BLaER1 (cell line): ENCODE measurements at regions not wholly inside any gene's neighbourhood (a gene's known extent, or its start where the extent isn't known, plus 50 kb on each side); places are given as distances from the start of the nearest gene placed in this dataset.

Experiments used
- H3K27ac ChIP-seq: shearing (Covaris generic); formaldehyde crosslinking; 2 replicates; pipeline ENCODE4 v1.8.1; 2022
- H3K27me3 ChIP-seq: shearing (Covaris generic); formaldehyde crosslinking; 2 replicates; pipeline ENCODE4 v1.8.1; 2022
- H3K36me3 ChIP-seq: shearing (Covaris generic); formaldehyde crosslinking; 2 replicates; pipeline ENCODE4 v1.8.1; 2022
- H3K4me1 ChIP-seq: shearing (Covaris generic); formaldehyde crosslinking; 2 replicates; pipeline ENCODE4 v1.8.1; 2022
- H3K4me2 ChIP-seq: shearing (Covaris generic); formaldehyde crosslinking; 2 replicates; pipeline ENCODE4 v1.8.1; 2022
- H3K4me3 ChIP-seq: shearing (Covaris generic); formaldehyde crosslinking; 2 replicates; pipeline ENCODE4 v1.8.1; 2022
- H3K9ac ChIP-seq: shearing (Covaris generic); formaldehyde crosslinking; 2 replicates; pipeline ENCODE4 v1.8.1; 2022
- H3K9me3 ChIP-seq: shearing (Covaris generic); formaldehyde crosslinking; 2 replicates; pipeline ENCODE4 v1.8.1; 2022
- H4K20me1 ChIP-seq: shearing (Covaris generic); formaldehyde crosslinking; 2 replicates; pipeline ENCODE4 v1.8.1; 2022
- Cebpa-rat ChIP-seq: shearing (Covaris generic); IDR thresholded peaks from 2 replicates; pipeline ENCODE4 v1.8.1; 2022

DNA sequence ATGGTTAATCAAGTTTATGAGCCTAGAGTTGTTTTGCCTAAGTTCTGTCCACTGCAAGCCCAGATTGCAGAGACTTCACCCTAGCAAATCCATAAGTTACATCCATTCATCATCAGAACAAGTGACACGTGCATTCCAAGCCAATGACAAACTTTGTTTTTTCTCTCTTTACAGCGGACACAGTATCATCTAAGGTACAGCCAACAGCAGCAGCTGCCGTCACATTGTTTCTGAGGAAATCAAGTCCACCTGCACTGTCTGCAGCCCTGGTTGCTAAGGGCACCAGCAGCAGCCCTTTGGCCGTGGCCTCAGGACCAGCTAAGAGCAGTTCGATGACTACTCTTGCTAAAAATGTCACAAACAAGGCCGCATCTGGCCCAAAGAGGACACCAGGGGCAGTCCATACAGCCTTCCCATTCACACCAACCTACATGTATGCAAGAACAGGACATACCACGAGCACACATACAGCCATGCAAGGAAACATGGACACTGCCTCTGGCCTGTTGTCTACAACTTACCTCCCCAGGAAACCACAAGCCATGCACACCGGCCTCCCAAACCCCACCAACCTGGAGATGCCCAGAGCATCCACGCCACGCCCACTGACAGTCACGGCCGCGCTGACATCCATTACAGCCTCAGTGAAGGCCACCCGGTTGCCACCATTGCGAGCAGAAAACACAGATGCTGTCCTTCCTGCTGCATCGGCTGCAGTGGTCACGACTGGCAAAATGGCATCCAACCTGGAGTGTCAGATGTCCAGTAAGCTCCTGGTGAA is 155.8 kb downstream of the C11orf91 start:
- Histone ChIP-seq H4K20me1 (no peaks in the 10 kb centered on the region), H3K4me2 (no peak overlapping the region), H3K36me3 (no peaks in the 10 kb centered on the region), H3K27ac (no peak overlapping the region), H3K4me3 (no peak overlapping the region), H3K9me3 (no peaks in the 10 kb centered on the region), H3K9ac (no peak overlapping the region), H3K4me1 (no peaks in the 10 kb centered on the region), H3K27me3 (no peaks in the 10 kb centered on the region)
- TF ChIP-seq Cebpa-rat, result no peak

- no peak for TF ChIP-seq Cebpa-rat
- no peak overlapping the region for H3K9ac ChIP-seq
- no peak overlapping the region for H3K4me2 ChIP-seq
- H3K36me3 ChIP-seq, result no peaks in the 10 kb centered on the region
- no peaks in the 10 kb centered on the region for H3K27me3 ChIP-seq
- H4K20me1 ChIP-seq, result no peaks in the 10 kb centered on the region
- H3K4me1 ChIP-seq, result no peaks in the 10 kb centered on the region
- no peaks in the 10 kb centered on the region for H3K9me3 ChIP-seq
- H3K27ac ChIP-seq, result no peak overlapping the region
- no peak overlapping the region for H3K4me3 ChIP-seq
Measured at GRCh38 chr11:33543823-33544222, 156.8 kb downstream of the C11orf91 start.

DNA sequence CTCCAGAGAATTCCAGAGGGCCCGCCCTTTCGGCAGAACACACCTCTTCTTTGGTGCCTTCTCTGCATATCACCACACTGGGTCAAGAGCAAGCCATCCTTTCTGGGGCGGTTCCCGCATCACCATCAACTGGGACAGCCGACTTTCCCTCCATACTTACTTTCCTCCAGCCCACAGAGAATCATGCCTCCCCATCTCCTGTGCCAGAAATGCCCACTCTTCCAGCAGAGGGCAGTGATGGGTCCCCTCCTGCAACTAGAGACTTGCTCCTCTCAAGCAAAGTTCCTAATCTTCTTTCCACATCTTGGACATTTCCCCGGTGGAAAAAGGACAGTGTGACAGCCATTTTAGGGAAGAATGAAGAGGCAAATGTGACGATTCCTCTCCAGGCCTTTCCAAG is 157.7 kb downstream of the C11orf91 start:
- Histone ChIP-seq H3K9ac (no peak overlapping the region), H3K4me2 (no peak overlapping the region), H3K4me3 (no peak overlapping the region), H3K27ac (no peak overlapping the region), H4K20me1 (no peaks in the 10 kb centered on the region), H3K27me3 (no peaks in the 10 kb centered on the region), H3K4me1 (no peaks in the 10 kb centered on the region), H3K36me3 (no peaks in the 10 kb centered on the region), H3K9me3 (no peaks in the 10 kb centered on the region)
- TF ChIP-seq Cebpa-rat, result no peak

GRCh38 chr11:33540946-33541915 is 159.4 kb downstream of the C11orf91 start:
- no peak overlapping the region for H3K27ac ChIP-seq
- no peaks in the 10 kb centered on the region for H3K27me3 ChIP-seq
- no peaks in the 10 kb centered on the region for H3K36me3 ChIP-seq
- no peak overlapping the region for H3K9ac ChIP-seq
- H3K9me3 ChIP-seq, result no peaks in the 10 kb centered on the region
- TF ChIP-seq Cebpa-rat, result no peak
- no peak overlapping the region for H3K4me3 ChIP-seq
- no peaks in the 10 kb centered on the region for H3K4me1 ChIP-seq
- H4K20me1 ChIP-seq, result no peaks in the 10 kb centered on the region
- H3K4me2 ChIP-seq, result peak overlapping the region; percentile 11; the same call in 1 of the 2 replicates

DNA sequence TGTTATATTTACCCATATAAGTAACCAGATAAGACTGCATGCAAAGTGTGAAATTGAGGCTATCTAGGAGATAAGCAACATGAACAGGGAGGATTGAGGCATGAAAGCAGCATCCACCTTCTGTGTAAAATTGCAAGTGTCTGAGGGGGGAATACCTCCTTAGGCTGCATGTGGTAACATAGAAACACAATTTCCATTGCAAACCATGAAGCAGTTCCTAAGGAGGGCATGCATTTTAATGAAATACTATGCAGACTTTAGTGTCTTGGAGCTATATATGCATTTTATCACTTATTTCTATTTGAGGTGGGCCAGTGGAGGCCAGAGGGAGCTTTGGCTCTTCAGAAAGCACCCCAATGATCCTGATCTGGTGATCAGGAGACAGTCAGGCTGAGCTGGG is 160.2 kb downstream of the C11orf91 start:
- H3K27ac ChIP-seq, result no peak overlapping the region
- H3K27me3 ChIP-seq, result no peaks in the 10 kb centered on the region
- H3K4me1 ChIP-seq, result no peaks in the 10 kb centered on the region
- no peak for TF ChIP-seq Cebpa-rat
- H3K9ac ChIP-seq, result no peak overlapping the region
- H3K4me3 ChIP-seq, result no peak overlapping the region
- no peaks in the 10 kb centered on the region for H3K9me3 ChIP-seq
- H4K20me1 ChIP-seq, result no peaks in the 10 kb centered on the region
- no peaks in the 10 kb centered on the region for H3K36me3 ChIP-seq
- 0 out of 2 replicates have a peak overlapping the region, but pooled peaks have one; percentile 11 for H3K4me2 ChIP-seq

GRCh38 chr11:33539751-33540150 is 160.9 kb downstream of the C11orf91 start:
- no peak overlapping the region for H3K27ac ChIP-seq
- TF ChIP-seq Cebpa-rat, result no peak

GRCh38 chr11:33538726-33539125 is 161.9 kb downstream of the C11orf91 start:
- Histone ChIP-seq H3K4me3 (no peak overlapping the region), H3K36me3 (no peaks in the 10 kb centered on the region), H3K4me2 (no peak overlapping the region), H4K20me1 (no peaks in the 10 kb centered on the region), H3K4me1 (no peaks in the 10 kb centered on the region), H3K9ac (no peak overlapping the region), H3K27ac (no peak overlapping the region), H3K9me3 (peaks cover 5% of the 10 kb centered on the region; the same call in 1 of the 2 replicates), H3K27me3 (no peaks in the 10 kb centered on the region)
- no peak for TF ChIP-seq Cebpa-rat

More at GRCh38 chr11:33539751-33540150, 160.9 kb downstream of the C11orf91 start:
- Histone ChIP-seq H3K36me3 (no peaks in the 10 kb centered on the region), H3K9me3 (peaks cover 4% of the 10 kb centered on the region; the same call in 1 of the 2 replicates), H3K4me3 (no peak overlapping the region), H3K4me1 (no peaks in the 10 kb centered on the region), H3K4me2 (no peak overlapping the region), H4K20me1 (no peaks in the 10 kb centered on the region), H3K27me3 (no peaks in the 10 kb centered on the region), H3K9ac (no peak overlapping the region)

GRCh38 chr11:33536178-33536577 is 164.4 kb downstream of the C11orf91 start:
- Histone ChIP-seq H3K27ac (no peak overlapping the region), H3K9ac (no peak overlapping the region), H3K27me3 (no peaks in the 10 kb centered on the region), H3K4me2 (no peak overlapping the region), H3K9me3 (peaks cover 5% of the 10 kb centered on the region; the same call in 1 of the 2 replicates), H3K4me3 (no peak overlapping the region), H3K4me1 (no peaks in the 10 kb centered on the region), H3K36me3 (no peaks in the 10 kb centered on the region), H4K20me1 (no peaks in the 10 kb centered on the region)
- TF ChIP-seq Cebpa-rat, result no peak

GRCh38 chr11:33534575-33534974 is 166.1 kb downstream of the C11orf91 start:
- Histone ChIP-seq H3K36me3 (no peaks in the 10 kb centered on the region), H3K4me2 (no peak overlapping the region), H3K9ac (no peak overlapping the region), H3K9me3 (peaks cover 5% of the 10 kb centered on the region; the same call in 1 of the 2 replicates), H3K4me3 (no peak overlapping the region), H3K27me3 (no peaks in the 10 kb centered on the region), H3K27ac (no peak overlapping the region), H4K20me1 (no peaks in the 10 kb centered on the region), H3K4me1 (no peaks in the 10 kb centered on the region)
- TF ChIP-seq Cebpa-rat, result no peak
